ENCODE measurements at regions not wholly inside any gene's neighbourhood (a gene's known extent, or its start where the extent isn't known, plus 50 kb on each side); places are given as distances from the start of the nearest gene placed in this dataset.
"Not testable (repeated sequence)": the region's sequence is repeated elsewhere in the genome, so short reads cannot be mapped to it uniquely, and the experiment has no call there.

- no peak for DNase-seq (ENCODE audit: low read depth in 3 of 3, low spot score in 1 of 3)
Measured at GRCh38 chr1:56285554-56286402, 293.6 kb downstream of the PLPP3 start.

- no peak for DNase-seq (ENCODE audit: low read depth in 3 of 3, low spot score in 1 of 3)
Measured at GRCh38 chr1:56284928-56285327, 294.4 kb downstream of the PLPP3 start.

- no peak for DNase-seq (ENCODE audit: low read depth in 3 of 3, low spot score in 1 of 3)
Measured at GRCh38 chr1:56278061-56278460, 301.3 kb downstream of the PLPP3 start.

- DNase-seq (ENCODE audit: low read depth in 3 of 3, low spot score in 1 of 3): no peak
Measured at GRCh38 chr1:56268519-56269140, 310.7 kb downstream of the PLPP3 start.

GRCh38 chr1:56267611-56268010 is 311.8 kb downstream of the PLPP3 start:
- no peak for DNase-seq (ENCODE audit: low read depth in 3 of 3, low spot score in 1 of 3)

- no peak for DNase-seq (ENCODE audit: low read depth in 3 of 3, low spot score in 1 of 3)
Measured at GRCh38 chr1:56266359-56266758, 313.0 kb downstream of the PLPP3 start.

- no peak for DNase-seq (ENCODE audit: low read depth in 3 of 3, low spot score in 1 of 3)
Measured at GRCh38 chr1:56265216-56265615, 314.1 kb downstream of the PLPP3 start.

- no peak for DNase-seq (ENCODE audit: low read depth in 3 of 3, low spot score in 1 of 3)
Measured at GRCh38 chr1:56263908-56264307, 315.5 kb downstream of the PLPP3 start.

GRCh38 chr1:56258371-56258770 is 321.0 kb downstream of the PLPP3 start:
- DNase-seq (ENCODE audit: low read depth in 3 of 3, low spot score in 1 of 3): no peak

- no peak for DNase-seq (ENCODE audit: low read depth in 3 of 3, low spot score in 1 of 3)
Measured at GRCh38 chr1:56257726-56258125, 321.6 kb downstream of the PLPP3 start.

- no peak for DNase-seq (ENCODE audit: low read depth in 3 of 3, low spot score in 1 of 3)
Measured at GRCh38 chr1:56256153-56257000, 323.0 kb downstream of the PLPP3 start.

GRCh38 chr1:56255516-56256152 is 323.7 kb downstream of the PLPP3 start:
- DNase-seq (ENCODE audit: low read depth in 3 of 3, low spot score in 1 of 3): no peak

GRCh38 chr1:56254130-56254529 is 325.2 kb downstream of the PLPP3 start:
- DNase-seq (ENCODE audit: low read depth in 3 of 3, low spot score in 1 of 3): no peak

- no peak for DNase-seq (ENCODE audit: low read depth in 3 of 3, low spot score in 1 of 3)
Measured at GRCh38 chr1:56250809-56251208, 328.6 kb downstream of the PLPP3 start.

GRCh38 chr1:56249234-56249633 is 330.1 kb downstream of the PLPP3 start:
- DNase-seq (ENCODE audit: low read depth in 3 of 3, low spot score in 1 of 3): no peak

- no peak for DNase-seq (ENCODE audit: low read depth in 3 of 3, low spot score in 1 of 3)
Measured at GRCh38 chr1:56248138-56248537, 331.2 kb downstream of the PLPP3 start.

- not testable (repeated sequence) for DNase-seq (ENCODE audit: low read depth in 3 of 3, low spot score in 1 of 3)
Measured at GRCh38 chr1:56246726-56247125, 332.6 kb downstream of the PLPP3 start.

- no peak for DNase-seq (ENCODE audit: low read depth in 3 of 3, low spot score in 1 of 3)
Measured at GRCh38 chr1:56240400-56240799, 339.0 kb downstream of the PLPP3 start.

- DNase-seq (ENCODE audit: low read depth in 3 of 3, low spot score in 1 of 3): no peak
Measured at GRCh38 chr1:56237491-56238064, 341.8 kb downstream of the PLPP3 start.

GRCh38 chr1:56236688-56237087 is 342.7 kb downstream of the PLPP3 start:
- no peak for DNase-seq (ENCODE audit: low read depth in 3 of 3, low spot score in 1 of 3)

All from stimulated activated CD4-positive, alpha-beta T cell treated with anti-CD3 and anti-CD28 coated beads, TNF-alpha, amount 100 ng/mL, for 1 hour (primary cell).